GM19455 (cell line): ENCODE measurements at regions not wholly inside any gene's neighbourhood (a gene's known extent, or its start where the extent isn't known, plus 50 kb on each side); places are given as distances from the start of the nearest gene placed in this dataset.

Source experiments
- ATAC-seq: cut with Tn5 transposase; IDR thresholded peaks from one replicate; pipeline ENCODE4 v1.9.1; 2021; ENCODE audit not compliant: unreplicated experiment

DNA sequence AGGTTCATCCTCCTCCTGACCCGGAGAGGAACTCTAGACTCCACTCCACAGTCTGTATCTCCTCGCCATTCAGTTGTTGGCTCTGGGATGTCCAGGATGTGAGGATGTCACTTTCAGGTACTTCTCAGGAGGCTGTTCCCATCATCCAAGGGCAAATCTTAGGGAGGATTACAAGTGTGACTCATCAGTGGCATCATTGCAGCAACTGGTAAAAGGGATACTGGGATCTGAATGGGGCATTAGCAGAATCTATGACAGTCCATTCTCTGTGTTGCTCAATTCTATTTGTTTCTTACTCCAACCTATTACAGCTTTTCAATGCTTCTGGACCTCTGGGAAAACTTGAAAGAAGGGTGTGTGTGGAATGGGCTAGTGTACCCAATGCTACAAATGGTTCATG lies 81.5 kb upstream of the FN1 start:
- ATAC-seq: no peak

- no peak for ATAC-seq
These were observed 78.6 kb upstream of the FN1 start for GRCh38 chr2:215514516-215514915.

DNA sequence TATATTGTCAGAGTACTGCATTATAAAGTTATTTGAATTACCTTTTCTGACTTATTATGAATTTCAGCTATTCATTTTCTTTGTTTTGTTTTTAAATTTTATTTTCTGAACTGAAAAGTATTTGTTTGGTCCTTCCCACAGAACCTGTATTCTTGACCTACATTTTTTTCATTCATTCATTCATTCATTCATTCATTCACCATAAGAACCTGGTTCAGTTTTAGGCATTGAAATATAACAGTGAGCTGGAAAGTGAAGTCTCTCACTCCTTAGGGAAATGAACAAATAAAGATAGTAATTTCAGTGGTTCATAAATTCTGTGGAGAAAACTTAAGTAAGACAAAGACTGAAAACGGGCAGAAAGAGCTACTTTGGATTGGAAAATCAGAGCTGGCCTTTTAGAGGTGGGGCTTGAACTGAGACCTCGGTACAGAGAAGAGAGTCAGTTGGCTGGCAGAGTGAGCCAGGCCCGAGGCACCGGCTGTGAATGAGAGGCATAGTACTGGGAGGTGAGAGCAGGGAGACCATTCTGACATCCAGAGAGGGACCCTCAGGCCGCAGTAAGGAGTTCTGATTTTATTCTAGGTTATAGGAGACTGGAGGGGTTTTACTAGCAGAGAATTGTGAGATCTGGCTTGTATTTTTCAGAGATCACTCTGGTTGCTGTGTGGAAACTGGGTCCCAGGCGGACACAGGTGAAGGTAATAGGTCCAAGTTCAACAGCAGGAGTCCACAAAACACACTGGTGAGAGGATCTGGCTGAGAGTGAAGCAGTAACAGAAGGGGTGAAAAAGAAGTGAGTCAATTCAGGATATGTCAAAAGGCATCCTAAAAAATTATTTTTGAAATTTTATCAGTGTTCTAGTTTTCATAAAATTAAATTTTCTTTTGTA lies 75.8 kb upstream of the FN1 start:
- no peak for ATAC-seq

GRCh38 chr2:215507836-215508235 lies 72.0 kb upstream of the FN1 start:
- no peak for ATAC-seq

- no peak for ATAC-seq
These were observed 71.3 kb upstream of the FN1 start for GRCh38 chr2:215507136-215507535.

GRCh38 chr2:215506604-215506990 lies 70.7 kb upstream of the FN1 start:
- no peak for ATAC-seq

- ATAC-seq: no peak
These were observed 69.3 kb upstream of the FN1 start for GRCh38 chr2:215505044-215505786.

GRCh38 chr2:215504547-215504946 lies 68.7 kb upstream of the FN1 start:
- no peak for ATAC-seq

GRCh38 chr2:215503381-215503780 lies 67.5 kb upstream of the FN1 start:
- ATAC-seq: no peak

GRCh38 chr2:215500466-215500865 lies 64.6 kb upstream of the FN1 start:
- no peak for ATAC-seq

GRCh38 chr2:215499331-215499730 lies 63.5 kb upstream of the FN1 start:
- ATAC-seq: no peak

- no peak for ATAC-seq
These were observed 62.6 kb upstream of the FN1 start for GRCh38 chr2:215498431-215498830.

- ATAC-seq: no peak
These were observed 57.5 kb upstream of the FN1 start for GRCh38 chr2:215493376-215493775.

- ATAC-seq: no peak
These were observed 53.5 kb upstream of the FN1 start for GRCh38 chr2:215489288-215489848.

GRCh38 chr2:215487002-215487372 lies 51.1 kb upstream of the FN1 start:
- ATAC-seq: no peak

DNA sequence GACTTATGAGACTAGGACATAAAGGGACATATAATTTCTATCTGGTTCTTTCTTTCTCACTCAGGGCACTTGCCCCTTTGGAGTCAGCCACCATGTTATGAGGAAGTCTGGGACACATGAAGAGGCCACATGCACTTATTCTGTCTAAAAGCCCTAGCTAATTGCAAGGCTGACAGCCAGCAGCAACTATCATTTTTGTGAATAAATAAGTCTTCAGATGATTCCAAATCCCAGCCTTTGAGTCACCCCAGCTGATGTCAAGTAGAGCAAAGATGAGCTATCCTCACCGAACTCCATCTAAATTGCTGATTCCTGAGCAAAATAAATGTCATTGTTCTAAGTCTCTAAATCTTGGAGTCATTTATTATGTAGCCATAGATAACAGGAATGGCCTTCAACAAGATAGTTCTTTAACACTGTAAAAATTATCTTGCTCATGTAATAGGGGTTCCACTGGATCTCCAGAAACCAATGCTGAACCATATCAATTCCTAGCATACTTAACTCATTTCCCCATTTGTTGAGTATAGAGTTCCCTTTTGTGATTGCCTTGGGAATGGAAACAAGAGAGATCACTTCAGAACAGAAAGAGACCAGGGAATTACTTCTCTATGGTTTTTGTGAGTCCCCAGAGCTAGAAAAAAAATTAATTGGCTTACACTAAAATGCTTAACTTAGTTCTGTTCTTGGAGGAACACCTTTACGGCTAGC lies 50.6 kb upstream of the FN1 start:
- no peak for ATAC-seq
